Activated T-helper 9 cell treated with anti-CD3 and anti-CD28 coated beads, Interleukin-2, amount 50 U/mL, for 16 hours (primary cell): ENCODE measurements at regions not wholly inside any gene's neighbourhood (a gene's known extent, or its start where the extent isn't known, plus 50 kb on each side); places are given as distances from the start of the nearest gene placed in this dataset.
"Not testable (repeated sequence)": the region's sequence is repeated elsewhere in the genome, so short reads cannot be mapped to it uniquely, and the experiment has no call there.

Experiments
- DNase-seq: peaks from one replicate; pipeline ENCODE4 v3.0.0-alpha.2; 2020; ENCODE audit warnings: low read depth

DNA sequence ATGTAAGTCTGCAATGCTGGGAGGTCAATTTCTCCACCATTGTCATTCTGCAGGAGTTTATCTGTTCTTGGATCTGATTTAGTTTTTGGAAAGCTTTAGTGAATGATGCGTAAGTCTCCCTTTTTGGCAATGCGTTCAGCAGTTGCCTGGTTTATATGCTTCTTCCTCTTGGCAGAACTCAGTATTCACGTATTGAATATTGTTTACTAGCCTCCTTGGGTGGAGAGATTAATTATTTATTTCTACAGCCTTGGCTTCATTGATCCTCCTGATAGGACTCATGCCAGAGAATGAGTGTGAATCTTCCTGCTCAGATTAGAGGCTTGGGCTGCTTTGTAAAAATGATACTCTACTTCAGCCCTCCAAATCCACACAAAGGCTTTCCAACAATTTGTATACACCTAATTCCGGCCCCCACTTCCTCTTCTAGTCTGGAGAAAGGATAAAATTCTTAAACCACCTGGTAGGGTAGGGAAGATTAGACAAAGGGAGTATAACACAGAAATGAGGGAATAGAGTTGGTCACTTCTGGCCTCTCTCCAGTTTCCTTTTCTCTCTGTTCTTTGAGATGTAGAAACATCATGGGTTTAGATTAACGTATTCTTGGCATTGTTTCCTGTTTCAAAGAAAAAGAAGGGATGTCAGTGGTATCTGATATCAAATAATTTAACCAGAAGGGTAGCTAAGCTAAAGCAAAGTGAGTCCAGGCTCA lies 929.8 kb downstream of the KCNJ2 start:
- DNase-seq, result no peak

DNA sequence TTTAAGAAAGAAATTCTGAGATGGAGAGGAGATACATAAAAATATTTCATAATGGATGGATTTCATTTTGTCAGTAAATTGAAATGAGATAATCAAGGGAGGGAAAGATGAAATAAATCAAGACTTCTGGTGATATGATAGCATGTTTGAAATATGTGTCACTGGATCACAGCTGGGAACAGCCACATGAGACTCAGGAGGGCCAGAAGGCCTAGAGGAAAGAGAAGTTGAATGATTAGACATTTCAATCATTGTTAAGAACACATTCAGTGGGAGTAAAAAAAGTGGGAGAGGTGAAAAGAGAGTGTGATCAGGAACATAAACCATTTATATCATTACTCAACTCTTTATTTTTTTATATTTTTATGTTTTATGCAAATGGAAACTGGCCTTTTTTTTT lies 933.4 kb downstream of the KCNJ2 start:
- DNase-seq, result no peak

DNA sequence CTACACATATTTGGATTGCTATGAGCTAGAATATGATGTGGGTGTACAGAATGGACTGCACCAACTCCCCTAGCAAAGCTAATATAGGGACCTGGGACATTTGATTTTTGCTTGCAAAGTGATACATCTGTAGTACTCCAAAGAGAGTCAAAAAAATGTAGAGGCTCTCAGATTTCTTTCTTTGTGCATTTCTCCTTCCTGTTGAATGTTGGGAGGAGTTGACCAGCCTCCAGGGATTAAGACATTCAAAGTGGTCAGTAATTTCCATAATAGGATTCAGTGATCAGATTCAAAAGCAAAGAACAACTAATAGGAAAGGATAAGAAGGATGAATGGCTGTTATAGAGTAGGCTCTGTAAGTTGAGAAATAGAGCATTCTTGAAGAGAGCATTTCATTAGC lies 934.9 kb downstream of the KCNJ2 start:
- no peak for DNase-seq

DNA sequence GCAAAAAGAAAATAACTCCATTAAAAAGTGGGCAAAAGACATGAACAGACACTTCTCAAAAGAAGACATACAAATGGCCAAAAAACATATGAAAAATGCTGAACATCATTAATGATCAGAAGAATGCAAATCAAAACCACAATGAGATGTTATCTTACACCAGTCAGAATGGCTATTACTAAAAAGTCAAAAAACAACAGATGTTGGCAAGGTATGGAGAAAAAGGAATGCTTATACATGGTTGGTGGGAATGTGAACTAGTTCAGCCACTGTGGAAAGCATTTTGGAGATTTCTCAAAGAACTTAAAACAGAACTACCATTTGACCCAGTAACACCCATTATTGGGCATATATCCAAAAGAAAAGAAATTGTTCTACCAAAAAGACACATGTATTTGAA lies 936.7 kb downstream of the KCNJ2 start:
- DNase-seq, result not testable (repeated sequence)

DNA sequence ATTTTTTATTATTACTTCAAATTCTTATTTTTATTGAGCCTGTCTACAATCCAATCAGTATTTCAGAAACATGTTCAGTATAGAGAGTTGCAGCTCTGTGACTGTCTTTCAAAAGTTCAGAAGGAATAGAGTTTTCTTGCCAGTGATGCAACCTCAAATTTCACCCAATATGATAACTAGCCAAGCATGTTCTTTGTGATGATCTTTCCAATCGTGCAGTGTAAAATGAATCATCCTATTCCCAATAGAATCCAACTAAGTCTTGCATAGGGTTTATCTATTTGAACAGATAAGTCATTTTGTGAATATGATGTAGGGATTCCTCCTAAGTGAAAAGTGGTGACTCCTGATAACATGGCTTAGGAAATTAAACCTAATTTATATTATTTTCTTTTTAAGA lies 937.8 kb downstream of the KCNJ2 start:
- DNase-seq, result no peak

DNA sequence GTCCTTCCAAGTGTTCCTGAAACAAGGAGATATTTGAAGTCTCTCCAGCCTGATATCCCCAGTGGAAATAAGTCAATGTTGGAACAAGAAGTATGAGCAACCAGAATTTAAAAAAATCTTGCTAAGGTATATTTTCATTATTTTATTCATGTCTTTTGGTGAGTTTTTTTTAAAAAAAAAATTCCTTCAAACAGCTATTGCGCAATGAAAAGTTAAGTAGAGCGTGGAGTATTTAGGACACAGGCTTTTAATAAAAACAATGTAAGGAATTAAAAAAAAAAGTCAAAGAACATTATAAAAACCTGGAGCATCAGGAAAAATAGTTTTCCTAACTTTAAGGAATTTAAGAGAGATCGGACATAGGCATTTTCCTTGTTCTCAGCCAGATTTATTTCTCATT lies 940.4 kb downstream of the KCNJ2 start:
- no peak for DNase-seq

DNA sequence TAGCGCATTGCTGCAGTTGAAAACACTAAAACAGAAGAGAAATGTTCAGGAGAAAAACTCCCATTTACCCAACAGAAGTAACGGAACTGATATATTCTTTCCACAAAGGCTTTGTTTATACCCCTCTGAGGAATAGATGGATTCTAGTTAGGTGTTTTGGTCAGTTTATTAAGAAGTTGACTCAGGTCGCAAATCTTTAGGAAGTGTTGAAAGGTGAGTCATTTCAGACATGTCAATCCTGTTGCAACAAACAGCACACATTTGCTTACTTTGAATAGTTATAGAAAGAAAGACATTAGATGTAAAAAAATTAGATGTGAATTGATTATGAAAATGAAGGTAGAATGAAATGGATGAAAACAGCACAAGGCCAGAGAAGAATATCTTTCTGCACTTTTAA lies 941.0 kb downstream of the KCNJ2 start:
- DNase-seq, result no peak

DNA sequence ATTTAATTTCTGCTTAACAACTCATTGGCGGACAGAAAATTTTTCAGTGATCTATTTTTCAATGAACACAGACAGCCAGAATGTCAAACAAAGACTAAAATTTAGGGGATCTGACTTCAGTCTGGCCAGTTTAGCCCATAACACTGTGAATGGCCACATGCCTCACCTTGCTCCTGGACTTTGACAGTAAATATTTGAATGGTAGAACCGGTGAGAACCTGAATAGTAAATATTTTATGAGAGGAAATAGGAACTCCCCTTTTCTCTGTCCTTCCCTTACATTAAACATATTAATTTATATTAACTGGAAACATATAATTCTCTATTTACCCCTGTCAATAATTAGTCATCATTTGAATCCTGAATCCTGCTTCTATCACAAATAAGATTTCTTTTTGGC lies 942.1 kb downstream of the KCNJ2 start:
- no peak for DNase-seq

DNA sequence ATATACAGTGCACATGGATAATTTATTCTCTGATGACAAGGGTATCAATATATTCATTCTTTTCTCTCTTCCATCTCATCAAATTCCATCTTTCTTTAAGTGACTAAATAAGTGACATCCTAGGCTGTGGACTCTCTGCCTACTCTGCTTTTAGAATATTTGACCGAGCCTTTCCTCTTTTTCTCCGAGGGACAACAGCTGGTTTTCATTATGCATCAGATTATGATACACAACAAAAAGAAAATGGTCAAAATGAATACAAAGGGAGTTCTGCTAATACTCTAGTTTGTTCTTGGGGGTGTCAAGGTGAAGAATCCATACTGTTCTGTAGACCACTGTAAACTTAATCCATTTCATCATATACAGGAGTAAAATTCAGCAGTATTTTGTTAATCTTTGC lies 942.6 kb downstream of the KCNJ2 start:
- no peak for DNase-seq

DNA sequence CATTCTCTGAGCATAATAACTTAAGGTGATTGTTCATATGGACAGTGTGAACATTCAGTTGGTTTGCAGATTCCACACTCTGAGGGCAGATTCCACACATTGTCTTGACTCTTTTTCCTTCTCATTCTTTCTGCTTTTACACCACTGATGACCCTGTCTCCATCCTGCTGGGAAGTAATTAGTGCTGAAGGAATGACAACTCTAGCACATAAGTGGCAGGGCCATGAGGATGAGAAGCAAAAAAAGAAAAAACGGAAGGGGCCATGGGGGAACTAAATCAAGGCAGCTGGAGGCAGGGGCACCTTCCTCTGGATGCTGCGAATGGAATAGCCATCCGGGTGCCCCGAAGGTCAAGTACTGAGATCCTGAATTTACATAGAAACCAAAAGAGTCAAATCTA lies 944.0 kb downstream of the KCNJ2 start:
- DNase-seq, result no peak

DNA sequence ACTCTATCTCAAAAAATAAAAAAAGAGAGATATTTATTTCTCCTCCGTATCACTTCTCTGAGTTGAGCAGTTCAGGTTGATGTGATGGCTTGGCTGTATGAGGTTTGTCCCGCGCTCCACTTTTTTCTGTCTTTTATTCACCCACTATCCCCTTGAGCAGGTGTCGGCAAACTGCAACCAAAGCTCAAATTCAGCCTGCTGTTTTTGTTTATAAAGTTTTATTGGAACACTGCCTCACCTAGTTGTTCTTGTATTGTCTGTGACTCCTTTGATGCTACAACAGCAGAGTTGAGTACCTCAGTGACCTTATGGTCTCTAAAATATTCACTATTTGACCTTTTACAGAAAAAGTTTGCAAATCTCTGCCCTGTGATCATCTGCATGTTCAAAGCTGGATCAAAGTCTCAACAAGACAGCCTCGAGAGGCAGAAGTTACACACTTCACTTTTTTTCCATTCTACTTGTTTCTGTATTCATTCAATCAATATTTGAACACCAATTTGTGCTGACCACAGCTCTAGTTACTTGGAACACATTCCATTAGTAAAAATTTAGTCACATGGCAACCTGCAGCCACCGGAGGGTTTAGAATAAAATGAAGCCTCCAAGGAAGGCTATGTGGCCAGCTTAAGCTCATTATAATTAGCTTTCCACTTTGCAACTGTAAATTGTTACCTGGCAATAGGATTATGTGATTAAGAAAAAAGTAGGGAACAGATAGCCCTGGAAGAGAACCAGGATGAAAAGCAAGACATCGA lies 945.8 kb downstream of the KCNJ2 start:
- no peak for DNase-seq

DNA sequence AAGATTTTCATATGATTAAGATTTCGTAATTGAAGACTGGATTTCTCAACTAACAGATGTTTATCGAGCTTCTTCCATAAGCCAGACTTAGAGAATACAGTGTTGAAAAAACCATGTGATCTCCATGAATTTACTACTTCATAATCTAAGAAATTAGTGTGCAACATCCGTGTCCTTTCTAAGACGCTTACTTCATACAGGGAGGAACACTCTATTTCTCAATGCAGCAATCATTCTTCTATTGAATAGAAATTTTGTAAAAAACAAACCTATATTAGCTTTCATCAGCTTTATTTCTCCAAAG lies 946.3 kb downstream of the KCNJ2 start:
- DNase-seq, result no peak

DNA sequence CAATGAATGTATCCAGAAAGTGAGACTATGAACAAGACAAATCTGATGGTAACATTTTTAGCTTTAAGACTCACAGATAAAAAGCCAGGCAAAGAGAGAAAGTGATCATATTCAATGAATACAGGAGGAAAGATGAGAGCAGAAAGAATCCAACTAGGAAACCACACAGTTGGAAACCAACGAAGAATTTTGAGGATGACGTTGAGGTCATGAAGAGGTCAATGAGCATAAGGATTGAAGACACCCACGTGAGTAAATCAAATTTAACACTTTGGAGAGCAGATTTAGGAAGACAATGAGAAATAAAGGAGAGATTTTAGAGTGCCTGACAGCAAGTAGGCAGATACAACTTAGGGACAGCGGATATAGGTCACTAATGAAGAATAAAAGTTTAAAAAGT lies 948.1 kb downstream of the KCNJ2 start:
- DNase-seq, result no peak

DNA sequence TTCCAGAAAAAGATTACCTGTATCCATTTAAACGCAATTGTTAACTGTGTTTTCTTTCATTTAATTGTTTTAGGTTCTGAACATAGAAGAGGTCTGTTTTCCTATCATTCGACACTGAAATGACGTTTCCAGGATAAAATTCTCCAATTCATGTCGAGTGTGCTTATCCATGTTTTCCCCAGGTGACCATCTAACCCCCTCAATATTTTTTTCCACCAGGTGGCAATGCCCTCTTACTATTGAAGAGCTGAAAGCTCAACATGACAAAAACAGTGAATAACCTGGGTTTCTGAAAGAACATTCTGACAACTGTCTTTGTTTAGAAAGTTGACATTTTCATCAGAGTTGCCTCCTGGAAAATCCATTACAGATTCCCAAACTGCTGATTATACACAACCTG lies 948.7 kb downstream of the KCNJ2 start:
- DNase-seq, result no peak

DNA sequence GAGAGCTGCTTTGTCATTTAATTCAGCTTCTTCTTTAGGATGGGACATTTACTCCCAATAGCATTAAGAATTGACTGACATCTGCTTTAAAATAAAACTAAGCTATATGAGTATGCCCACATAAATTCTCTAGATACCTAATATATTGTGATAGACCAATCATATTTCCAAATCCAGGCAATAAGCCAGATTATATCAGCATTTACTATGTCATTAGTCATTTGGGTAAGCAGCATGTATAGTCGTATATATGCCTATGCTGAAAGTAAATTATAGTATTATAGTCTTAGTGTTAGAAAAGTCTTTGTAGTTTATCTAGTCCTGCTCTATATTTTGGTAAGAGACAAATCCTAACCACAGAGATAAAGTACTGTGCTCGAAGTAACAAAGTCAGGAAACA lies 958.1 kb downstream of the KCNJ2 start:
- DNase-seq, result no peak

DNA sequence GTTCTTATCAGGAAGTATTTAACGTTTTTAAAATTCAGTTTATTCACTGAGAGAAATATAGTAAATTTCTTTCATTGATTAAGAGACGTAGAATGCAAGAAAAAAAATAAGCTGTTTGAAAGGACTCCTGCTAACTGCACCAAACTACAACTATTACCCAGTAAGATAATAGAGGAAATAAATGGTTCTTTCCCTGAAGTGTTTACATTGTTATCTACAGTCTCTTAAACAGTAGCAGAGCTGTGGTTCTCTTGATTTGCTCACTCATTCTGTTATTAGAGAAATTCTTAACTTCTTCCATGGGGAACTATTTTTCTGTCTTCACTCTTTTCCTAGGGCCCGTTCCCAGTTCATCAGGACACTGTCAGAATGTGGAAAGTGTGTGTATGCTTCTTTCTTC lies 973.0 kb downstream of the KCNJ2 start:
- no peak for DNase-seq

DNA sequence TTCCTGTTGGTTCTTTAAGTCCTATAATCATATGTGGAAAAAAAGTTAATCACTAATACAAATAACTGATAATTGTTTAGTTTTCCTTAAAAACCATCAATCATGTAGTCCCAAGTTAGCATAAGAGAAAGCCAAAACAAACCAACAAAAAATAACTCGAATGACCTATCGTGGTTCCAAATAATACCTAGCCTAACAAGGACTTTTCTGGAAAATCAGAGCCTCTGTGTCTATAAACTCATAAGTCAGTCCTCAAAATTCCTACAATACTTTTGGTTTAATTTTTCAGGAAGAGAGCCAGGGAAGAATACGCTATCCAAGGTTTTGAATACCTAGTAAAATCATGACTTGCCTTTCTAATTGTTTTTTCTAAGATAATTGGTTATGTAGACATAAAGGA lies 975.3 kb upstream of the SOX9 start:
- no peak for DNase-seq

DNA sequence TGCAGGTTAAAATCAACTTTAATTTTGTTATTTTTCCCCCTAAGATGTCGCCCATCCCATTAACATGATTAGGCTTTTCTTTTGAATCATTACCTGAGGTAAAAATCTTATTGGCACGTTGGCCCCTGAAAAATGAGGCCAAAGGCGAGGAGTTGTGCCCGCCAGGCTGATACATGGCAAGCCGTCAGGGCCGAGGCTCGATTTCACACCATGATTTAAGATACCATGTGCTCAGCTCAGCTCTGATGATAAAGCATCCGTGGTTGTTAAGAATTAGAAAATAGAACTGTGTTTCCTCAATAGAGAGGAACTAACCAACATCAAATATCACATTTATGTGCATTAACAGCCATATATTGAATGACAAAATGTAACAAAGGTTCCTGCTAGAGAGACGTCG lies 972.9 kb upstream of the SOX9 start:
- DNase-seq, result no peak

DNA sequence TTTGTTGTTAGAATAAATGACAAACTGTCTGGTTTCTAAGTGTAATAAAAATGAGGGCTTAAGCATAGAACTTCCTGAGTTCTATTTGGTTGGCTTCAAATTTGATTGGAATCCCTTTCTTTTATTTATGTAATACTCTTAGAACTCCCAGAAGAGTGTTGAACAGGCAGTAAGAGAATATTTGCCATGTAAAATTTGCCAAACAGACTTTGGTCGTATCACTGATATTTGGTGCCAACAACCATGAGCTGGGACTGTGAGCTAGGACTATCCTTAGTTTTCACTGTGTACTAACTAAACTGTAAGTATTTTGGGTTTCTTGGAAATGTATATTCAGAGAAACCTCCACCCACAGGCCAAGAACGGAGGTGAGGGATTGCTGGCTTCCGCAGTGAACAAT lies 971.2 kb upstream of the SOX9 start:
- no peak for DNase-seq

DNA sequence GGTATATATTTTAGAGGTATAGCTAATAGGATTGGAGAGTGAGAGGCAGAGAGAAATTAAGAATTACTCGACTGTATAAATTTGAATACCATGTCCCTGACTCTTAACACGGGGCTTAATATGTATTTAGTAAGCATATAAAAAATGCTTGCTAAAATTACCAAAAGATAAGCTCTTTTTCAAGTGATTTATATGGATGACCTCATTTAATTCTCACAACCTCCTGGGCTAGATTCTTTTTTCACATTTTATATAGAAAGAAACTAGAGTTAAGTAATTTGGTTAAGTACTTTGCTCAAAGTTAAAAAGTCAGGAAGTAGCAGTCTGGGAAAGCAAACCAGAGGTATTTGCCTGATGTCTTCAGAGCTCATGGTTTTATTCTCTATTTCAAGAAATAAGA lies 963.5 kb upstream of the SOX9 start:
- DNase-seq, result no peak

DNA sequence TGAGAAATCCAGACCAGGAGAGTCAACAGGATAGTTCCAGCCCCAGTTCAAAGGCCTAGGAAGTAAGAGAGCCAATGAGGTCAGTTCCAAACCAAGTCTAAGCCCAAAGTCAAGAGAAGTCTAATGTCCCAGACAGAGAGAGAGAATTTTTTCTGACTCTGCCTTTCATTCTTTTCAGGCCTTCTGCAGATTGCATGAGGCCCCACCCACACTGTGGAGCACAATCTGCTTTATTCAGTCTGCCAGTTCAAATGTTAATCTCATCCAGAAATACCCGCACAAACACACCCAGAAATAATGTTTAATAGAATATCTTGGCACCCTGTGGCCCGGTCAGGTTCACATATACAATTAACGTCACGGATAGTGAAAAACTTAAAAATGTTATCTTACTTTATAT lies 962.4 kb upstream of the SOX9 start:
- DNase-seq, result no peak

DNA sequence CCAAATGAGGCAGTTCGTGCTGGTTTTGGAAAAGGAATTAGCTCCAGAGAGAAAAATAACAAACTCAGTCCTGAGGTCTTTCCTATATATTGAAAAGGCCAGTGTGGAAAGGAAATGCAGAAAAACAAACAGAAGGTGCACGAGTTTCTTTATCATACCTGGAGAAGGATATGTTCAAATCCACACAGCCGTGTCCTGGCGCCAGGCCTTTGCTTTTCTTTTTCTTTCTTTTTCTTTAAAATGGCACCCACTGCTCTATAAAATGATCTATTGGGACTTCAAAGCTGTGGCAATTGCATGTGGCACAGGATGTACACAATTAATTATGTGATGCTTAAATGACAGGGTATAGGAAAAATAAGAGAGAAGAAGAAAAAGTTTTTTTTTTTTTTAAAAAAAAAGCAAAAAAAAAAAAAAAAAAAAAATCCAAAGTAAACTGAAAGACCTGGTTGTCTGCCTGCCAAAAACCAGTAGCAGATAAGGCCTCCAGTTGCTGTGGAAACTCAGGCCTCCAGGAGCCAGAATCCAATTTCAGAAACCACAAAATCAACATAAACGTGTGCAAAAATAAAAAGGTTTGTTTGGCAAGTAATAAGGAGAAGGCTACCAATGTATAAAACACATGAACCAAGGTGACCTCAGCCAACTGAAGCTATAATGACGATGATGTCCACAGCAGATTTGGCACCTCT lies 957.6 kb upstream of the SOX9 start:
- DNase-seq, result no peak

DNA sequence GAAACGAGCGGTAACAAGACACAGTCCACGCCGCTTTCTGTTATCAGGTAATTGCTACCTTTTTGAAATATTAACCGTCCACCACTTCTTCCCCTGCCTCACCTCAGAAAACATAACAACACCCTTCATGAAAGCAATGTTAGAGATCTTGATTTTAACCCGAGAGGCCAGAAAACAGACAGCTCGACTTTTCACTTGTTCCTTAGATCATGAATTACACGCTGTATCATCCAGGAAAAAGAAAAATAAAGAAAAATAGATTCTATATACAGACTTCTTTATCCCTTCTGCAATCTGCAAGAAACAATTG lies 957.1 kb upstream of the SOX9 start:
- DNase-seq, result no peak

DNA sequence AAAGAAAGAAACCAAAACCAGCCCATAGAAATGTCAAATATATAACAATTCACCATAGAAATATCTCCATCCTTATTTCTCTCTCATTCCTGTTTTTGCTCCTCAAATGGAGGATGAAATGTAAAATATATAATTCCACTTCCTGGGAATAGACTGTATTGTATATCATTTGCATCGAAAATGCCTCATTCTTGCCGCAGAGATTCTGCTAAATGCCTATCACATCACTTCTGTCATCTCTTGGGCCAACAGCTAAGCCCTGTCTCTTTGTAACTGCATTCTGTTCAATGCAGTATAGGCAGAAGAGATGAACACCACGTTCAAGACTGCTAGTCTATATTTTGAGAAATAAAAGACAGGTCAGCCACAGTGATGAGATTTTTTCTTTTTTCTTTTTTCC lies 956.3 kb upstream of the SOX9 start:
- DNase-seq, result no peak
